K562 (cell line): ENCODE measurements at regions not wholly inside any gene's neighbourhood (a gene's known extent, or its start where the extent isn't known, plus 50 kb on each side); places are given as distances from the start of the nearest gene placed in this dataset.

ENCODE experiments used
- ATAC-seq: fragments of 200-7000 bp; cut with Tn5 transposase; 3 replicates; pipeline ENCODE4 v1.9.1; 2020; ENCODE audit warnings: moderate library complexity
- BruUV-seq: library from RNA; stranded (reverse); fragments of 400-500 nt; replicated peaks from 2 replicates; lab custom pipeline; 2021; lab: Mats Ljungman, UMichigan
- CTCF ChIA-PET: fragments of 300-600 bp; formaldehyde crosslinking; extraction: SDS; loops from one replicate; lab custom pipeline; 2021; ENCODE audit warnings: low intra/inter-chr PET ratio; lab: Yijun Ruan, JAX
- POLR2A ChIA-PET: fragments of 300-600, 350-650 bp; sonication (Branson Sonifier 250); formaldehyde crosslinking; extraction: SDS; loops from one replicate; lab custom pipeline; 2021; ENCODE audit warnings: antibody characterized with exemption, inconsistent platforms; lab: Yijun Ruan, JAX
- DNase-seq, 4 experiments: peaks; one replicate each; pipeline versions ENCODE4 v3.0.0 to v3.0.0-alpha.2; 2011 to 2018; ENCODE audit warnings: low spot score in 3 of 4, mixed read lengths in 3 of 4; ENCODE audit errors: extremely low read depth in 1 of 4
- FAIRE-seq: peaks from 2 replicates; lab custom pipeline; 2011; peaks lifted over from hg19 to GRCh38; lab: Jason Lieb, UNC
- H2AFZ ChIP-seq: 2 replicates; pipeline ENCODE4 v1.6.0; 2011; ENCODE audit warnings: low read depth, low read length, control low read depth, inconsistent platforms
- H3K27ac ChIP-seq: fragments of 200-600 bp; 3 replicates; pipeline ENCODE4 v1.8.0; 2011; ENCODE audit warnings: low read depth, mild to moderate bottlenecking, control low read depth, inconsistent platforms, low read length, moderate library complexity, mixed read lengths; ENCODE audit errors: extremely low read depth
- H3K27me3 ChIP-seq, 2 experiments: fragments of 300-600 bp in 1 of 2; 2 replicates in 1 of 2; 3 replicates in 1 of 2; pipeline versions ENCODE4 v1.6.0 to v1.8.0; 2011; ENCODE audit warnings: inconsistent platforms in 2 of 2, low read length in 2 of 2, mild to moderate bottlenecking in 1 of 2, mixed read lengths in 1 of 2, moderate library complexity in 1 of 2; ENCODE audit not compliant: control insufficient read depth in 2 of 2, insufficient read depth in 2 of 2
- H3K36me3 ChIP-seq: fragments of 300-600 bp; 3 replicates; pipeline ENCODE4 v1.8.0; 2011; ENCODE audit warnings: mild to moderate bottlenecking, low read length, inconsistent platforms; ENCODE audit not compliant: control insufficient read depth, insufficient read depth
- H3K4me1 ChIP-seq, 2 experiments: fragments of 200-600 bp in 1 of 2; replicated peaks in 1 of 2; 2 replicates in 1 of 2; 3 replicates in 1 of 2; pipeline versions ENCODE4 v1.5.1 to v1.8.0; 2011; ENCODE audit warnings: inconsistent platforms in 2 of 2, low read length in 2 of 2, mild to moderate bottlenecking in 1 of 2, mixed read lengths in 1 of 2, moderate library complexity in 1 of 2; ENCODE audit not compliant: control insufficient read depth in 2 of 2, insufficient read depth in 2 of 2
- H3K4me2 ChIP-seq: 2 replicates; pipeline ENCODE4 v1.6.1; 2011; ENCODE audit warnings: low read length, control low read depth, inconsistent platforms, mixed read lengths; ENCODE audit not compliant: insufficient read depth
- H3K4me3 ChIP-seq: fragments of 200-600 bp; sonication (generic), shearing (Covaris generic); 2 replicates; pipeline ENCODE4 v1.5.1; 2016; ENCODE audit warnings: control low read depth, inconsistent platforms
- H3K79me2 ChIP-seq: fragments of 200-600 bp; 3 replicates; pipeline ENCODE4 v1.8.0; 2011; ENCODE audit warnings: low read length, inconsistent platforms; ENCODE audit not compliant: control insufficient read depth, insufficient read depth
- H3K9ac ChIP-seq, 2 experiments: 2 replicates each; pipeline versions ENCODE4 v1.6.0 to v1.6.1; 2011; ENCODE audit warnings: low read depth in 2 of 2, low read length in 2 of 2, control low read depth in 1 of 2, inconsistent platforms in 1 of 2, mild to moderate bottlenecking in 1 of 2, mixed read lengths in 1 of 2; ENCODE audit not compliant: insufficient read depth in 1 of 2
- H3K9me1 ChIP-seq: one replicate; pipeline ENCODE4 v1.6.0; 2011; ENCODE audit warnings: inconsistent platforms, mild to moderate bottlenecking, low read length, moderate library complexity; ENCODE audit not compliant: control insufficient read depth, insufficient read depth
- H3K9me3 ChIP-seq: replicated peaks from 2 replicates; pipeline ENCODE4 v1.5.1; 2011; ENCODE audit warnings: low read depth, low read length, inconsistent platforms; ENCODE audit not compliant: control insufficient read depth, insufficient read depth
- H4K20me1 ChIP-seq: replicated peaks from 2 replicates; pipeline ENCODE4 v1.6.1; 2011; ENCODE audit warnings: low read length, inconsistent platforms, mixed read lengths; ENCODE audit not compliant: control insufficient read depth, insufficient read depth
- CCAR2 ChIP-seq: fragments of 200-400 bp; formaldehyde crosslinking; IDR thresholded peaks from 2 replicates; pipeline ENCODE4 v1.6.1; 2017; ENCODE audit warnings: mild to moderate bottlenecking, low read depth, low read length
- EZH2 ChIP-seq: IDR thresholded peaks from 2 replicates; pipeline ENCODE4 v1.6.1; 2012; ENCODE audit warnings: low read depth, mild to moderate bottlenecking, inconsistent platforms, low read length, borderline replicate concordance
- MIER1 ChIP-seq: fragments of 450-650 bp; IDR thresholded peaks from 2 replicates; pipeline ENCODE4 v1.6.1; 2016; ENCODE audit warnings: antibody characterized with exemption, mild to moderate bottlenecking, low read depth
- POLR3G ChIP-seq: IDR thresholded peaks from 2 replicates; pipeline ENCODE4 v1.6.1; 2011; ENCODE audit not compliant: insufficient read length, insufficient replicate concordance; ENCODE audit errors: extremely low read depth
- PRPF4 ChIP-seq: fragments of 200-400 bp; formaldehyde crosslinking; IDR thresholded peaks from one replicate; pipeline ENCODE4 v1.6.1; 2017; ENCODE audit warnings: low read length, low read depth, mild to moderate bottlenecking; ENCODE audit not compliant: insufficient read depth, poor library complexity, severe bottlenecking
- SP1 ChIP-seq: sonication (generic); formaldehyde crosslinking; IDR thresholded peaks from 2 replicates; pipeline ENCODE4 v1.8.1; 2022; ENCODE audit warnings: mild to moderate bottlenecking, missing genetic modification reagents
- SUPT5H ChIP-seq: fragments of 450-650 bp; IDR thresholded peaks from 2 replicates; pipeline ENCODE4 v1.6.1; 2016
- ZBED1 ChIP-seq: IDR thresholded peaks from 2 replicates; pipeline ENCODE4 v1.6.1; 2014
- ZNF239 ChIP-seq: fragments of 250-450 bp; sonication (Bioruptor Pico); IDR thresholded peaks from 2 replicates; pipeline ENCODE4 v1.4.0; 2020; ENCODE audit warnings: mild to moderate bottlenecking
- WGBS: fragments of 100-300 bp; shearing (Covaris generic); methylation state at CpG from one replicate; pipeline ENCODE4 v1.1.6; 2016; ENCODE audit warnings: low coverage, mixed read lengths; ENCODE audit not compliant: insufficient coverage; ENCODE audit errors: missing lambda C conversion rate; 5-methylcytosine and 5-hydroxymethylcytosine counted together
- in situ Hi-C: fragments of 300-500 bp; cut with MboI; formaldehyde crosslinking; loops from 4 replicates; pipeline ENCODE4 v1.15.0; 2018; ENCODE audit warnings: inconsistent platforms, mixed read lengths
- intact Hi-C: fragments of 100-400 bp; cut with micrococcal nuclease; formaldehyde crosslinking; loops from 2 replicates; pipeline ENCODE4 v1.14.2; 2022
- TF ChIP-seq, protein P1 (sequence below): fragments of 450-650 bp; IDR thresholded peaks from 2 replicates; pipeline ENCODE4 v1.6.1; 2016; ENCODE audit warnings: antibody characterized with exemption
- TF ChIP-seq, protein P2 (sequence below): fragments of 450-650 bp; conservative IDR thresholded peaks from 2 replicates; pipeline ENCODE4 v1.6.1; 2016; ENCODE audit warnings: missing genetic modification characterization, low read depth, mild to moderate bottlenecking, missing compliant biosample characterization, moderate library complexity

DNA sequence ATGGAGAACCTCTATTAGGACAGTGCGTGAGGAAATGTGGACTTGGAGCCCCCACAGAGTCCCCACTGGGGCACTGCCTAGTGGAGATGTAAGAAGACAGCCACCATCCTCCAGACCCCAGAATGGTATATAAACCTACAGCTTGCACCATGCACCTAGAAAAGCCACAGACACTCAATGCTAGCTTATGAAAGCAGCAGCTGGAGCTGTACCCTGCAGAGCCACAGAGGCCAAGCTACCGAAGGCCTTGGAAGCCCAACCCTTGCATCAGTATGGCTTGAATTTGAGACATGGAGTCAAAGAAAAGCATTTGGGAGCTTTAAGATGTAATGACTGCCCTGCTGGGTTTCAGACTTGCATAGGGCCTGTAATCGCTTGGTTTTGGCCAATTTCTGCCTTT lies 361.3 kb downstream of the ZNF248 start:
- Histone ChIP-seq H3K79me2 (no peaks in the 10 kb centered on the region), H3K36me3 (no peaks in the 10 kb centered on the region), H3K4me2 (no peak overlapping the region), H4K20me1 (no peaks in the 10 kb centered on the region), H3K9me1 (no peaks in the 10 kb centered on the region), H3K27me3 (no peaks in the 10 kb centered on the region), H3K4me3 (no peak overlapping the region), H3K27ac (no peak overlapping the region), H3K9ac (no peak overlapping the region), H3K9me3 (no peaks in the 10 kb centered on the region), H3K4me1 (no peaks in the 10 kb centered on the region), H2AFZ (no peak overlapping the region)
- CTCF ChIA-PET: no interaction called here
- TF ChIP-seq ZBED1: no peak
- TF ChIP-seq CCAR2: no peak
- no peak for TF ChIP-seq EZH2
- TF ChIP-seq, protein P1, sequence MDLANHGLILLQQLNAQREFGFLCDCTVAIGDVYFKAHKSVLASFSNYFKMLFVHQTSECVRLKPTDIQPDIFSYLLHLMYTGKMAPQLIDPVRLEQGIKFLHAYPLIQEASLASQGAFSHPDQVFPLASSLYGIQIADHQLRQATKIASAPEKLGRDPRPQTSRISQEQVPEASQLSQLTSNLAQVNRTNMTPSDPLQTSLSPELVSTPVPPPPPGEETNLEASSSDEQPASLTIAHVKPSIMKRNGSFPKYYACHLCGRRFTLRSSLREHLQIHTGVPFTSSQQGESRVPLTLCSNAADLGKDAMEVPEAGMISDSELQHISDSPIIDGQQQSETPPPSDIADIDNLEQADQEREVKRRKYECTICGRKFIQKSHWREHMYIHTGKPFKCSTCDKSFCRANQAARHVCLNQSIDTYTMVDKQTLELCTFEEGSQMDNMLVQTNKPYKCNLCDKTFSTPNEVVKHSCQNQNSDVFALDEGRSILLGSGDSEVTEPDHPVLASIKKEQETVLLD: no peak
- no peak for TF ChIP-seq PRPF4
- TF ChIP-seq, protein P2, sequence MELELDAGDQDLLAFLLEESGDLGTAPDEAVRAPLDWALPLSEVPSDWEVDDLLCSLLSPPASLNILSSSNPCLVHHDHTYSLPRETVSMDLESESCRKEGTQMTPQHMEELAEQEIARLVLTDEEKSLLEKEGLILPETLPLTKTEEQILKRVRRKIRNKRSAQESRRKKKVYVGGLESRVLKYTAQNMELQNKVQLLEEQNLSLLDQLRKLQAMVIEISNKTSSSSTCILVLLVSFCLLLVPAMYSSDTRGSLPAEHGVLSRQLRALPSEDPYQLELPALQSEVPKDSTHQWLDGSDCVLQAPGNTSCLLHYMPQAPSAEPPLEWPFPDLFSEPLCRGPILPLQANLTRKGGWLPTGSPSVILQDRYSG: no peak
- TF ChIP-seq MIER1: no peak
- no peak for TF ChIP-seq SUPT5H
- no peak for TF ChIP-seq ZNF239 (CRISPR knock-in tag)
- TF ChIP-seq POLR3G: no peak
- no peak for TF ChIP-seq SP1
- POLR2A ChIA-PET: no interaction called here
- ATAC-seq (no peak), DNase-seq (no peak), FAIRE-seq (no peak)
- WGBS: 0% methylated on average over 3 of the region's 3 CpGs
- intact Hi-C loops: loop anchor here (10.0 kb wide), 1 partner anchor 1861 kb away; no protein-coding TSS in a partner anchor
- BruUV-seq: no TSS peak
- in situ Hi-C loops: no loop called here
